Thymus (tissue), 11 donors: ENCODE measurements at regions not wholly inside any gene's neighbourhood (a gene's known extent, or its start where the extent isn't known, plus 50 kb on each side); places are given as distances from the start of the nearest gene placed in this dataset.

Experiments
- DNase-seq, 9 donors: peaks; one replicate each; pipeline ENCODE4 v3.0.0-alpha.2; 2013; ENCODE audit warnings: low spot score in 9 of 9, low read depth in 6 of 9, missing footprints in 1 of 9
- H3K27ac ChIP-seq, 2 donors: one replicate each; pipeline ENCODE4 v1.5.1; 2013; ENCODE audit warnings: control low read depth in 1 of 2, low read depth in 1 of 2, low read length in 1 of 2, mild to moderate bottlenecking in 1 of 2, moderate library complexity in 1 of 2
- H3K27me3 ChIP-seq, 2 donors: one replicate each; pipeline ENCODE4 v1.5.1; 2013; ENCODE audit warnings: low read length in 1 of 2; ENCODE audit not compliant: control insufficient read depth in 2 of 2, insufficient read depth in 1 of 2
- H3K36me3 ChIP-seq, 2 donors: one replicate each; pipeline ENCODE4 v1.5.1; 2013; ENCODE audit warnings: low read length in 1 of 2, mild to moderate bottlenecking in 1 of 2, moderate library complexity in 1 of 2; ENCODE audit not compliant: control insufficient read depth in 2 of 2, insufficient read depth in 2 of 2
- H3K4me1 ChIP-seq, 2 donors: one replicate each; pipeline ENCODE4 v1.5.1; 2013; ENCODE audit warnings: low read length in 2 of 2; ENCODE audit not compliant: control insufficient read depth in 2 of 2, insufficient read depth in 2 of 2
- H3K4me3 ChIP-seq, 2 donors: one replicate each; pipeline ENCODE4 v1.5.1; 2013; ENCODE audit warnings: low read length in 2 of 2, control low read depth in 1 of 2, mild to moderate bottlenecking in 1 of 2
- H3K9me3 ChIP-seq, 2 donors: one replicate each; pipeline ENCODE4 v1.5.1; 2013; ENCODE audit warnings: low read length in 1 of 2, mild to moderate bottlenecking in 1 of 2; ENCODE audit not compliant: control insufficient read depth in 2 of 2, insufficient read depth in 1 of 2
- WGBS: extraction: QIAGEN DNeasy Blood & Tissue Kit; methylation state at CpG from one replicate; pipeline ENCODE4 v1.1.7; 2013; 5-methylcytosine and 5-hydroxymethylcytosine counted together
- donor health status: healthy.

- Histone ChIP-seq H3K27me3 (no peaks in the 10 kb centered on the region), H3K4me3 (no peak overlapping the region), H3K27ac (no peak overlapping the region), H3K9me3 (no peaks in the 10 kb centered on the region), H3K4me1 (no peaks in the 10 kb centered on the region), H3K36me3 (no peaks in the 10 kb centered on the region)
- 55% methylated on average over 9 of the region's 9 CpGs for WGBS
- DNase-seq = peak in 5 of 9 donors; percentile 2 to 37 (median 9)
Measured at GRCh38 chr4:181301735-181302710, 941.2 kb upstream of the TENM3 start.

- 32% methylated on average over 2 of the region's 2 CpGs for WGBS
- Histone ChIP-seq H3K4me1 (no peaks in the 10 kb centered on the region), H3K36me3 (no peaks in the 10 kb centered on the region), H3K9me3 (no peaks in the 10 kb centered on the region), H3K27ac (no peak overlapping the region), H3K27me3 (no peaks in the 10 kb centered on the region), H3K4me3 (no peak overlapping the region)
- no peak for DNase-seq
Measured at GRCh38 chr4:181307824-181308223, 935.4 kb upstream of the TENM3 start.

GRCh38 chr4:181308476-181309312, 934.5 kb upstream of the TENM3 start:
- no peak for DNase-seq
- Histone ChIP-seq H3K4me1 (no peaks in the 10 kb centered on the region), H3K9me3 (no peaks in the 10 kb centered on the region), H3K36me3 (no peaks in the 10 kb centered on the region), H3K27ac (no peak overlapping the region), H3K27me3 (no peaks in the 10 kb centered on the region), H3K4me3 (no peak overlapping the region)
- 69% methylated on average over 7 of the region's 7 CpGs for WGBS

- H3K9me3 ChIP-seq = no peaks in the 10 kb centered on the region
- 68% methylated on average over 4 of the region's 4 CpGs for WGBS
- no peaks in the 10 kb centered on the region for H3K4me1 ChIP-seq
- H3K27me3 ChIP-seq = no peaks in the 10 kb centered on the region
- DNase-seq = no peak
- H3K36me3 ChIP-seq = no peaks in the 10 kb centered on the region
- no peak overlapping the region for H3K27ac ChIP-seq
- no peak overlapping the region for H3K4me3 ChIP-seq
Measured at GRCh38 chr4:181312066-181312465, 931.1 kb upstream of the TENM3 start.

- Histone ChIP-seq H3K9me3 (no peaks in the 10 kb centered on the region), H3K27ac (no peak overlapping the region), H3K27me3 (no peaks in the 10 kb centered on the region), H3K36me3 (no peaks in the 10 kb centered on the region), H3K4me3 (no peak overlapping the region), H3K4me1 (no peaks in the 10 kb centered on the region)
- WGBS = 87% methylated on average over 5 of the region's 5 CpGs
- no peak for DNase-seq
Measured at GRCh38 chr4:181319629-181320028, 923.6 kb upstream of the TENM3 start.

GRCh38 chr4:181323061-181323460, 920.1 kb upstream of the TENM3 start:
- no peaks in the 10 kb centered on the region for H3K27me3 ChIP-seq
- H3K27ac ChIP-seq = no peak overlapping the region
- 87% methylated on average over 2 of the region's 2 CpGs for WGBS
- no peaks in the 10 kb centered on the region for H3K9me3 ChIP-seq
- H3K4me3 ChIP-seq = no peak overlapping the region
- H3K36me3 ChIP-seq = no peaks in the 10 kb centered on the region
- DNase-seq = no peak
- no peaks in the 10 kb centered on the region for H3K4me1 ChIP-seq

GRCh38 chr4:181330654-181331201, 912.5 kb upstream of the TENM3 start:
- Histone ChIP-seq H3K36me3 (no peaks in the 10 kb centered on the region), H3K27ac (no peak overlapping the region), H3K4me3 (no peak overlapping the region), H3K4me1 (no peaks in the 10 kb centered on the region), H3K27me3 (no peaks in the 10 kb centered on the region), H3K9me3 (no peaks in the 10 kb centered on the region)
- no peak for DNase-seq
- 76% methylated on average over 4 of the region's 4 CpGs for WGBS

GRCh38 chr4:181331214-181331613, 912.0 kb upstream of the TENM3 start:
- Histone ChIP-seq H3K27ac (no peak overlapping the region), H3K27me3 (no peaks in the 10 kb centered on the region), H3K36me3 (no peaks in the 10 kb centered on the region), H3K4me1 (no peaks in the 10 kb centered on the region), H3K4me3 (no peak overlapping the region), H3K9me3 (no peaks in the 10 kb centered on the region)
- no peak for DNase-seq
- WGBS = 49% methylated on average over 1 of the region's 1 CpG

- H3K4me3 ChIP-seq = no peak overlapping the region
- no peak overlapping the region for H3K27ac ChIP-seq
- no peak for DNase-seq
- H3K36me3 ChIP-seq = no peaks in the 10 kb centered on the region
- H3K4me1 ChIP-seq = no peaks in the 10 kb centered on the region
- no peaks in the 10 kb centered on the region for H3K9me3 ChIP-seq
- no peaks in the 10 kb centered on the region for H3K27me3 ChIP-seq
Measured at GRCh38 chr4:181345931-181346330, 897.3 kb upstream of the TENM3 start.
